ACHN (cell line): ENCODE measurements at regions not wholly inside any gene's neighbourhood (a gene's known extent, or its start where the extent isn't known, plus 50 kb on each side); places are given as distances from the start of the nearest gene placed in this dataset.
"Not testable (repeated sequence)": the region's sequence is repeated elsewhere in the genome, so short reads cannot be mapped to it uniquely, and the experiment has no call there.

ENCODE experiments used
- DNase-seq: peaks from one replicate; pipeline ENCODE4 v3.0.0-alpha.2; 2015
- in situ Hi-C: cut with HindIII; loops from 2 replicates; pipeline ENCODE4 v1.10.0; 2017; ENCODE audit warnings: low sequenced_read_pairs, low pct_ligation_motif_present, low pct_unique_long_range_greater_than_20kb

- in situ Hi-C loops, result no loop called here
- DNase-seq, result no peak
Observed at GRCh38 chr12:9328065-9328464, 119.9 kb upstream of the PZP start.

GRCh38 chr12:9327320-9327719, 119.1 kb upstream of the PZP start:
- in situ Hi-C loops, result no loop called here
- DNase-seq, result no peak

- DNase-seq, in situ Hi-C loops: not testable (repeated sequence)
Observed at GRCh38 chr12:9326849-9327248, 118.7 kb upstream of the PZP start.

- in situ Hi-C loops, result no loop called here
- DNase-seq, result no peak
Observed at GRCh38 chr12:9326085-9326484, 117.9 kb upstream of the PZP start.

GRCh38 chr12:9325471-9325870, 117.3 kb upstream of the PZP start:
- DNase-seq, result no peak
- in situ Hi-C loops, result no loop called here

GRCh38 chr12:9324782-9325181, 116.6 kb upstream of the PZP start:
- in situ Hi-C loops, result no loop called here
- DNase-seq, result no peak

- no peak for DNase-seq
- in situ Hi-C loops, result no loop called here
Observed at GRCh38 chr12:9323144-9323681, 115.0 kb upstream of the PZP start.

GRCh38 chr12:9319842-9320173, 111.6 kb upstream of the PZP start:
- in situ Hi-C loops, result no loop called here
- DNase-seq, result no peak

GRCh38 chr12:9319044-9319841, 111.0 kb upstream of the PZP start:
- DNase-seq, result no peak
- in situ Hi-C loops, result no loop called here

- DNase-seq, in situ Hi-C loops: not testable (repeated sequence)
Observed at GRCh38 chr12:9313479-9313878, 105.3 kb upstream of the PZP start.

GRCh38 chr12:9312406-9313392, 104.5 kb upstream of the PZP start:
- DNase-seq, in situ Hi-C loops: not testable (repeated sequence)

GRCh38 chr12:9311454-9311853, 103.3 kb upstream of the PZP start:
- in situ Hi-C loops, result not testable (repeated sequence)

GRCh38 chr12:9310645-9311044, 102.5 kb upstream of the PZP start:
- DNase-seq, in situ Hi-C loops: not testable (repeated sequence)

More at GRCh38 chr12:9311454-9311853, 103.3 kb upstream of the PZP start:
- not testable (repeated sequence) for DNase-seq

GRCh38 chr12:9309749-9310148, 101.6 kb upstream of the PZP start:
- DNase-seq, in situ Hi-C loops: not testable (repeated sequence)

GRCh38 chr12:9308745-9309144, 100.5 kb upstream of the PZP start:
- in situ Hi-C loops, DNase-seq: not testable (repeated sequence)

- in situ Hi-C loops, DNase-seq: not testable (repeated sequence)
Observed at GRCh38 chr12:9308163-9308562, 100.0 kb upstream of the PZP start.

- DNase-seq, in situ Hi-C loops: not testable (repeated sequence)
Observed at GRCh38 chr12:9307255-9307654, 99.1 kb upstream of the PZP start.

- in situ Hi-C loops, DNase-seq: not testable (repeated sequence)
Observed at GRCh38 chr12:9306004-9306403, 97.8 kb upstream of the PZP start.

- DNase-seq, in situ Hi-C loops: not testable (repeated sequence)
Observed at GRCh38 chr12:9304540-9304939, 96.3 kb upstream of the PZP start.
